ENCODE measurements at regions not wholly inside any gene's neighbourhood (a gene's known extent, or its start where the extent isn't known, plus 50 kb on each side); places are given as distances from the start of the nearest gene placed in this dataset.

DNA sequence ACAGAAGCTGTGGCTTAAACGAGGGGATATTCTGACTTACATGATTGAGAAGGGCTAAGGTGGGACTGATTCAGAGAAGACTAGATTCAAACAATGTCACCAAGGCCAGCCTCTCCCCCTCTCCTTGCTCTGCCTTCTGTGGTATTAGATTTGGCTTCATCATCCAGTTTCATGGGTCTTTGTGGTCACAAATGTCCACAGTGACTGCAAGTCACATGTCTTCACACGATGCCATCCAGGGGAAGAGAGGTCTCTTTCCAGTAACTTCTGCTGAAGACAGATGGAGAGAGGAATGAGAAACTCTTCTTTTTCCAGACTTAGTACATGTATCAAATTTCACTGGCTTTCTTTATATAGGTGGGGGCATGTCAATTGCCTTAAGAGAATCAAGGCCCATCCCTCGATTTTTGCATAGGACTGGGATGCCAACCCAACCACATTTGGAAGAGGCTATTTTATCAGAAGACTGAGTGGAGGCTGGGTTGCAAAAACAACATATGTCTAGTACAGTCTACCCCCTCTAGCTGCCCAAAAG lies 57.3 kb upstream of the HNF1B start:
- Histone ChIP-seq H3K36me3 (no peaks in the 10 kb centered on the region), H3K27me3 (peaks cover 21% of the 10 kb centered on the region), H3K9me3 (no peaks in the 10 kb centered on the region), H3K27ac (no peak overlapping the region), H3K4me1 (peaks cover 5% of the 10 kb centered on the region), H3K4me3 (no peak overlapping the region)
- WGBS: 67% methylated on average over 3 of the region's 3 CpGs
- no peak for TF ChIP-seq POLR2A (IDR thresholded peaks at IDR 0.05)
- no peak for TF ChIP-seq POLR2AphosphoS5 (IDR thresholded peaks at IDR 0.05)
- no peak for TF ChIP-seq EP300 (IDR thresholded peaks at IDR 0.05)
- TF ChIP-seq, protein P1, sequence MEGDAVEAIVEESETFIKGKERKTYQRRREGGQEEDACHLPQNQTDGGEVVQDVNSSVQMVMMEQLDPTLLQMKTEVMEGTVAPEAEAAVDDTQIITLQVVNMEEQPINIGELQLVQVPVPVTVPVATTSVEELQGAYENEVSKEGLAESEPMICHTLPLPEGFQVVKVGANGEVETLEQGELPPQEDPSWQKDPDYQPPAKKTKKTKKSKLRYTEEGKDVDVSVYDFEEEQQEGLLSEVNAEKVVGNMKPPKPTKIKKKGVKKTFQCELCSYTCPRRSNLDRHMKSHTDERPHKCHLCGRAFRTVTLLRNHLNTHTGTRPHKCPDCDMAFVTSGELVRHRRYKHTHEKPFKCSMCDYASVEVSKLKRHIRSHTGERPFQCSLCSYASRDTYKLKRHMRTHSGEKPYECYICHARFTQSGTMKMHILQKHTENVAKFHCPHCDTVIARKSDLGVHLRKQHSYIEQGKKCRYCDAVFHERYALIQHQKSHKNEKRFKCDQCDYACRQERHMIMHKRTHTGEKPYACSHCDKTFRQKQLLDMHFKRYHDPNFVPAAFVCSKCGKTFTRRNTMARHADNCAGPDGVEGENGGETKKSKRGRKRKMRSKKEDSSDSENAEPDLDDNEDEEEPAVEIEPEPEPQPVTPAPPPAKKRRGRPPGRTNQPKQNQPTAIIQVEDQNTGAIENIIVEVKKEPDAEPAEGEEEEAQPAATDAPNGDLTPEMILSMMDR (IDR thresholded peaks at IDR 0.05): no peak
- no peak for DNase-seq (ENCODE audit: low spot score in 2 of 2)

DNA sequence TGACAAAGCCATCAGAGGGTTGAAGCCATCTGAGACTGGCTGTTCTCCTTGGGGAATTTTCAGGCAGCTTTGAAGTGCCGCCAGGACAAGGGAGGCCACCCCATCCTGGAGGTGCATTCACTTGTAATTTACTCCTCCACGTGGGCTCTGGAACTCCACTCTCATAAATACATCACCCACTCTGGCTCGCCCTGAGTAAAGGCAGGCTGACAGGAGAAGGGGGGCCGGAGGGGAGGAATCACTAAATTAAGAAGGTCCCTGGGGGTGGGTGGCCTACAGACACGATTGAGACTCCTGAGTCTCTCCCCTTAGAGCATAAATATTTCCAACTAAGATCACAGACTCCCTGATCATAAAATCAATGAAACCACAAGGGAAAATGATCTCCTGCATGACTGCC lies 56.3 kb upstream of the HNF1B start:
- Histone ChIP-seq H3K4me1 (peaks cover 5% of the 10 kb centered on the region), H3K36me3 (no peaks in the 10 kb centered on the region), H3K27me3 (peaks cover 29% of the 10 kb centered on the region), H3K27ac (no peak overlapping the region), H3K9me3 (no peaks in the 10 kb centered on the region), H3K4me3 (no peak overlapping the region)
- no peak for TF ChIP-seq EP300 (IDR thresholded peaks at IDR 0.05)
- TF ChIP-seq POLR2AphosphoS5 (IDR thresholded peaks at IDR 0.05): no peak
- TF ChIP-seq, protein P1 (IDR thresholded peaks at IDR 0.05): no peak
- TF ChIP-seq POLR2A (IDR thresholded peaks at IDR 0.05): no peak
- 42% methylated on average over 5 of the region's 5 CpGs for WGBS
- DNase-seq (ENCODE audit: low spot score in 2 of 2): no peak

DNA sequence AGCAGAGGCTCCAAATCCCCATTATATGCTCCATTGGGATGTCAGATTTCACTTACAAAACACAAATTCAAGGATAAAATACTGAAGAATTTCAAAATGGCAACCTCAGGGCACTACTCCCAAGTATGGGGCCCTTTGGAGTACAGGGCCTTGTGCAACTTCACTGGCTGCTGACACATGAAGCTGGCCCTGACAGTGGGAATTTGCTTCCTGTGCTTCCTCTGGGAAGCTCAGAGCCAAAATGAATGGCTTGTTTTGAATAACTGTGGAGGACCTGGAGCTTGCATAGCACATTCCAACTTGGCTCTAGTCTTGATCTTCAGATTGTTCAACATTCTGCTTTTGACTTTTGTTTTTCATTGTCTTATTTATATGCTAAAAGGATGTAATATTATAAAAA lies 52.3 kb upstream of the HNF1B start:
- H3K4me1 ChIP-seq: no peaks in the 10 kb centered on the region
- no peaks in the 10 kb centered on the region for H3K9me3 ChIP-seq
- DNase-seq (ENCODE audit: low spot score in 2 of 2): no peak
- no peaks in the 10 kb centered on the region for H3K36me3 ChIP-seq
- H3K4me3 ChIP-seq: no peak overlapping the region
- peaks cover 37% of the 10 kb centered on the region for H3K27me3 ChIP-seq
- TF ChIP-seq, protein P1 (IDR thresholded peaks at IDR 0.05): no peak
- TF ChIP-seq POLR2AphosphoS5 (IDR thresholded peaks at IDR 0.05): no peak
- H3K27ac ChIP-seq: no peak overlapping the region

DNA sequence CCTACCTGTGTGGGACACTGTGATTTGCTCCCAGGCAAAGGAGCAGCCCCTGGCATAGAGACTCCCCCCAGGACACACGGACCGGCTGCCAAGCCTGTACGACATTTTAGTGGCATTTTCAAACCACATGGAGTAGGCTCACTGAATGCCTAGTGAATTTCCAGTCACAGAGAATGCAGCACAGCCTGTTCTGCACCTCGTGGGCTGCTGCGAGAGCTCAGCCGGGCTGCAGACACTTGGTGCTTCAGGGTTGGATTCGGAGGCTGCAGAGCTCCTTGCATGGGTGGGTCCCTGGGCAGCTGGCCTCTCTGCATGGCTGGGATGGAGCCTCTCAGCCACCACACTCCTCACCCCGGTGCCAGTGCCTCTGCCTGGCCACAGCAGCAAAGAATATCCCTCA lies 51.2 kb upstream of the HNF1B start:
- H3K27ac ChIP-seq: no peak overlapping the region
- 49% methylated on average over 6 of the region's 8 CpGs for WGBS
- no peak for TF ChIP-seq POLR2AphosphoS5 (IDR thresholded peaks at IDR 0.05)
- TF ChIP-seq POLR2A (IDR thresholded peaks at IDR 0.05): no peak
- TF ChIP-seq, protein P1 (IDR thresholded peaks at IDR 0.05): no peak
- no peak for TF ChIP-seq EP300 (IDR thresholded peaks at IDR 0.05)

More for the DNA sequence above, 51.2 kb upstream of the HNF1B start:
- H3K27me3 ChIP-seq: peaks cover 49% of the 10 kb centered on the region
- H3K4me3 ChIP-seq: no peak overlapping the region
- DNase-seq (ENCODE audit: low spot score in 2 of 2): no peak
- no peaks in the 10 kb centered on the region for H3K4me1 ChIP-seq
- H3K36me3 ChIP-seq: no peaks in the 10 kb centered on the region
- H3K9me3 ChIP-seq: no peaks in the 10 kb centered on the region

Measured in suprapubic skin (tissue), 4 donors.